ENCODE measurements at regions not wholly inside any gene's neighbourhood (a gene's known extent, or its start where the extent isn't known, plus 50 kb on each side); places are given as distances from the start of the nearest gene placed in this dataset.
"Not testable (repeated sequence)": the region's sequence is repeated elsewhere in the genome, so short reads cannot be mapped to it uniquely, and the experiment has no call there.

- DNase-seq, result no peak
Measured at GRCh38 chr3:177764933-177765332, 567.7 kb upstream of the TBL1XR1 start.

- DNase-seq, result peak; percentile 42
Measured at GRCh38 chr3:177770383-177771230, 573.3 kb upstream of the TBL1XR1 start.

GRCh38 chr3:177771780-177772179, 574.5 kb upstream of the TBL1XR1 start:
- DNase-seq, result no peak

DNA sequence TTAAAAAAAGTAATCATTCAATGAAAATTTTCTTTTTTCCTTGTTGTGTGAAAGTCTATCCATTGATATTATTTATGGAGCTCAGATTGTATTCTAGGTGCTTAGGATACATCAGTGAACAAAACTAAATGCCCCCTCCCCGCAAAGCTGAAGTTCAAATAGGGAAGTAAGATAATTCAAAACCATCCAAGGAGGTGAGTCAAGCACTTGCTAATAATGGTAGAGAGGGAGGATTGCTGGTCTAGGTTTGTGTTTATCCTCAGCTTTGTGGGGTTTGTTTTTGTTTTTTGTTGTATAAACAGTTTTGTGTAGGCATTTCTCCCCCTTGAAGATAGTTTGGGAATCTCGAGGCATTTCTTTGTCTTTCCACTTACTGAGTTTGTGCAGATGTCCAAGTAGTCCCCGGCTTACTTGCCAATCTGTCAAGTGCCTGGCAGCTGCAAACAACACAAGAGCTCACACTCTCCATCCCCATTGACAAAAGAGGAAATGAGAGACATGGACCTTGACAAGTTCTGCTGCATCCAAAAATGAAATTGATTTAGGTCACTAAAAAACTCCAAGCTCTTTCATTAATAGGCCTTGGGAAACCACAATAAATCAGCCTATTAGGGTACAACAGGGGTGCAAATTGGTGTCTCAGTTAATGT, 575.8 kb upstream of the TBL1XR1 start:
- no peak for DNase-seq

DNA sequence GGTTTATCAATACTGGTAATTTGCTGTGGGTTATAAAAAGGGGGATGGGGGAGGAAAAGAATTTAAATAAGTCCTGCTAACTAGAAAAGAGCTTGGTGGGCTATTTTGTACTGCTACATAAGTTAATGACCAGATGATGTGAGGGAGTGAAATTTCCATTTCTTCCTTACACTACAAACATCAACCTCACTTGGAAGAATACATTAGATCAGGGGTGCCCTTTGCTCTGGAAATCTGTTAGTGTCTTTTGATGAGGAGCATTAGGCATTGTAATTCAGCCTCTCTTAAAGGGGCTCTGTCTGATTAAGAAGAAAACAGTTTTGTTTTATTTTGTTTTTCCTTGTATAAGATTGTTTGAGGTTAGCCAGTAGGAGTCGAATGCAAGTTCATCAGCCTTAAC, 576.4 kb upstream of the TBL1XR1 start:
- no peak for DNase-seq

- no peak for DNase-seq
Measured at GRCh38 chr3:177776661-177777101, 579.4 kb upstream of the TBL1XR1 start.

DNA sequence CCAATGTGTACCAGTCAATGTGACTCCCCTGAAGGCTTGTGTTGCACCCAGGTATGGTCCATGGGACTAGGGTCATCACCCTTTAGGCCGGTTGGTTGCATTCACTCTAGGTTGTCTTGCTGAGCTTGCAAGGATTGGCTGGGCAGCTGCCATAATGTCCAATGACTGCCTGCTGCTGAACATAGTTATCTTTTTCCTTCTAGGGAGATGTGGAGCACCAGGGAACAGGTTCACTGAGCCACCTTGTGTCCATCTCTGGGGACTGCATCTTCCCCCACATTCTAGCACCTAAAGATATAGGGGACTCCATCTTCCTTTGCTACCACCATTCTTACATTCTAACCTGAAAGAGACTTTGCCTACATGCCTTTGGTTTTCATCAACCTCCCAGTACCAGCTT, 580.4 kb upstream of the TBL1XR1 start:
- DNase-seq, result no peak

DNA sequence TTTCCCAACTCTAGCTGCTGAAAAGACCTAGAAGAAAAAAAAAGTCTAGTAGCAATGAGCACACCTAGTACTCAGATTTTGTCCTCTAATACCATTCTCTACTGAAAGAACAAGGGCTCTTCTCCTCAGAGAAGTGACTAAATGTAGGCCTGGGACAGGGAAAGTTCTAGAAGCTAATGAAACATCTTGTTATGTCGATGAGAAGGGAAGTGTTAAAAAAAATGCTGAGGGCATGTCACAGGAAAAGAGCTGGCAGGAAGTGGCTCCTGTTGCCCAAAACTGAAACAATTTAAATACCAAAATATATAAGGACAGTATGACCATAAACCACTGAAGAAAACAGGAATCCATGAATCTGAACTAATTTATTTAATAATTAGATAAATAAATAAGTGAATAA, 581.4 kb upstream of the TBL1XR1 start:
- DNase-seq, result no peak

GRCh38 chr3:177781686-177782161, 584.4 kb upstream of the TBL1XR1 start:
- DNase-seq, result peak; percentile 46

DNA sequence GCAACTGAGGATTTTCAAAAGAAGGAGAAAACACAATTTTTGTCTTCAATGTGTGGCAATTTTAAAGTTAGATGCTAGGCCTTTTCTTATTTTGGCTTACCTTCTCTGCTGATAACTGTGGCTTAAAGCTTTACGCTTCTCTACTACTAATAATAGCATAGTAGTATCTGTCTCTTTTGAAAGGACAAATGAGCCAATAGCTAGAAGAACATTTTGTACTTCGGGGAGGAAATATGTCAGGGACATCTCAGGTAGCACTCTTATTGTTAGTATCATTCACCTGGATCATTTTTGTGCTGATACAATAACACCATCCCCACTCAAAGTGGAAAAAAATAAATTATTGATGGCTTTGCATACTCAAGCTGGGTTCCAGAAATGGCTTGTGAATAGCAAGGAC, 586.1 kb upstream of the TBL1XR1 start:
- DNase-seq, result no peak

DNA sequence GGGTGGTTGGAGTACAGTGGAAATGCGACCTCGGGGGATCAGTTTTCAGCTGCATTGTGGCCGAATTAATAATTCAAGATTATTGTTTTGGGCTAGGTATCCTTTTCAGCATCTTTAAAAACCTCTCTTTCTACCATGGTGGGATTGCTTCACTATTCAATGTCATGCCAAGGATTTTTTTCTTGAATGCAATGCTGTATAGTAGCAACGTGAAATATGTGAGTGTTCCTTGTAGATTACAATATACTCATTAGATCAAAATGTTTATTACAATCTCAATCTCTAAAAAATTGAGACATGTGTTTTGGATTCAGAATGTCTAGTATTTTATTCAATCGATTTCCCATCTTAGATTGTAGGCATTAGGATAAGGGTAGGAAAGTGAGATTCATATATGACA, 586.5 kb upstream of the TBL1XR1 start:
- DNase-seq, result no peak

- DNase-seq, result no peak
Measured at GRCh38 chr3:177787279-177788041, 590.2 kb upstream of the TBL1XR1 start.

DNA sequence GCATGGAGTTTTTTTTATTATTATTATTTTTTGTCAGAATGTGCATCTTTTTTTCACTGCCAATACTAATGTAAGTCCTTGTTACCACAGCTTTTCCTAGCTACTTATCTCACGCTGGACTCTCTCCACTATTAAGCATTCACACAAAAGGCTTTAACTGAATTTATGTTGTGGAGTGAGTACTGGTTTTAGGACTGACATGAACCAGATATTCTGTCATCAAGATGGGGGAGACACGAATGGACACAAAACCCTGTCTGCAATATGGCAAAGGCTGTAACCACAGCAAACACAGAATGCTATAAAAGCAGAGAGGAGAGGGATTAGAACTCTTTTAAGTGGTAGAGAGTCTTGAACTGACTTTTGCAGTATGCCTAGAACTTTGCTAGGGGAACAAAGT, 592.2 kb upstream of the TBL1XR1 start:
- no peak for DNase-seq

GRCh38 chr3:177792311-177793030, 595.2 kb upstream of the TBL1XR1 start:
- DNase-seq, result no peak

- DNase-seq, result no peak
Measured at GRCh38 chr3:177793451-177793850, 596.2 kb upstream of the TBL1XR1 start.

- no peak for DNase-seq
Measured at GRCh38 chr3:177795216-177795615, 597.9 kb upstream of the TBL1XR1 start.

- DNase-seq, result no peak
Measured at GRCh38 chr3:177795859-177796258, 598.6 kb upstream of the TBL1XR1 start.

DNA sequence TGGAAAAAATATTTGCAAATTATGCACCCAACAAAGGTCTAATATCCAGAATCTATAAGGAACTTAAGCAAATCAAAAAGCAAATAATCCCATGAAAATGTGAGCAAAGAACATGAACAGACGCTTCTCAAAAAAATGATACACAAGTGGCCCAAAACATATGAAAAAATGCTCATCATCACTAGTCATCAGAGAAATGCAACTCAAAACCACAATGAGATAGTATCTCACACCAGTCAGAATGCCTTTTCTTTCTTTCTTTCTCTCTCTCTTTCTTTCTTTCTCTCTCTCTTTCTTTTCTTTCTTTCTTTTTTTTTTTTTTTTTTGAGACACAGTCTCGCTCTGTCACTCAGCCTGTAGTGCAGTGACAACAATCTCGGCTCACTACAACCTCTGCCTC, 602.9 kb upstream of the TBL1XR1 start:
- DNase-seq, result not testable (repeated sequence)

DNA sequence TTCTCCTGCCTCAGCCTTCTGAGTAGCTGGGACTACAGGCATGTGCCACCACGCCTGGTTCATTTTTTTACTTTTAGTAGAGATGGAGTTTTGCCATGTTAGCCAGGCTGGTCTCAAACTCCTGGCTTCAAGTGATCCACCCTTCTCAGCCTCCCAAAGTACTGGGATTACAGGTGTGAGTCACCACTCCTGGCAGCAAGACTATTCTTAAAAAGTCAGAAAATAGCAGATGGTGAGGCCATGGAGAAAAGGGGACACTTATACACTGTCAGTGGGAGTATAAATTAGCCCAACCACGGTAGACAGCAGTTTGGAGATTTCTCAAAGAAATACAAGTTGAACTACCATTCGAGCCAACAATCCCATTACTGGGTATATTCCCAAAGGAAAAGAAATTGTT, 603.3 kb upstream of the TBL1XR1 start:
- DNase-seq, result no peak

DNA sequence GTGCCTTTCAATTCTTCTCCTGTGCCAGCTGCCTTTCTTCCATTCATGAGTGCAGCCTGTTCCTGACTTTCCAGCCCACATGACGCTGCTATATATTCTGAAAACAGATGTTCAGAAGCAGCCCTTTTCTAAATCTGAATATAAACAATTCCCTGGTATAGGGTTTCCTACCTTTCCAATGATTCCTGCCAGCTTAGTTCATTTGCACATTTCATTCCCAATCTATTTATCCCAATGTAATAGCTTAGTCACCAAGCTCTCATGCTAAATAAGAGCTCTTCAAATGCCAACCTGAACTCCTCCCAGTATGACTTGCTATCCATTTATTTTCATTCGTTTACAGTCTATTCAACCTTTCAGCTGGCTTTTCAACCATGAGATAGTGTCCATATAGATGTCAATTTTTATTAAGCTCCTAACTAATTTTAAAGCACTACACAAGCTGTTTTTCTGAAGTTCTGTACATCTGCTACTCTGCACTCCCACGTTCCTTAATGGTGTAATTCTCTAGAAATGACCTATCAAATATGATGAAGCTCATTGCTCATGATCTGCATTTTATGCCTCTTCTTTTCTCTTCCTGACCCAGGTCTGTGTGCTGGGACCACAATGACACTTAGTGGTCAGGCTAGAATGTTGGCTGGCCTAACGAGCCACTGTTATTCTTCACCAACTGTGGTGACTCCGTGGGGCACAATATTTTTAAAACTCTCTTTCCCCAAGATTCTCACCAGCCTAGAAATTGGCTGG, 605.0 kb upstream of the TBL1XR1 start:
- DNase-seq, result no peak

DNA sequence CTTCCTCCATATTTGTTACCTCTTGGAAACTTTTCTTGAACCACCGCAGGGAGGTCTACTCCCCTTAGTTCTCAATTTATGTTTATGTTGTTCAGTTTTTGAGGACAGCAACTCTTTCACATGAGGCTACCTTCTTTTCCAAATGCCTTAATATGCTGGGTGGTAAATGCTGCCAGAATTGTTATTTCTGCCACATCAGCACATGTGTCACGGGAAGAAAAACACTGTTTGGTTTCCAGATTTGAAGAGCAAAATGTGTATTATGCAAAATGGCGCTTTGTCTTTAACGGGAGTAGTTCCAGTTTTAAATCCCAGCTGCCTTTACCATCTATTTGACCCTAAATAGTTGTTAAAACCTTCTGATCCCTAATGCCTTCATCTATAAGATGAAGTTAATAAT, 606.2 kb upstream of the TBL1XR1 start:
- no peak for DNase-seq

DNA sequence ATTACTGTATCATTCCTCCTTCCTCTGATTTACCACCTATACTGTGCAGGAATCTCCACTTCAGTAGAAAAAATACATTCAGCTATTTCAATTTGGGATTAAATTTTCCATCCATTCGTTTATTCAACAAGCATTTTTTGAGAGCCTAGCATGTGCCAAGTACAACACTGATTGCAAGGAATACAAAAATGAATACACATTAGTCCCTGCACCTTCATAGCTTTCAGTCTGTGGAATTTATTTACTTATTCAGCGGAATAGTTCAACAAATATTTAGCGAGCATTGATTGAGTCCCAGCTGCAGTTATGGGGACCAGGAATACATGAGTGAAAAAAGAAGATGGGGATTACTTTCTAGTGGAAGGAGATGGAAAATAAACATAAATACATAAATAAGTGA, 606.8 kb upstream of the TBL1XR1 start:
- DNase-seq, result no peak
